ENCODE measurements at regions not wholly inside any gene's neighbourhood (a gene's known extent, or its start where the extent isn't known, plus 50 kb on each side); places are given as distances from the start of the nearest gene placed in this dataset.

- TF ChIP-seq CTCF (IDR thresholded peaks at IDR 0.05) = no peak
- TF ChIP-seq TCF7L2 (IDR thresholded peaks at IDR 0.05; ENCODE audit: low read depth, low read length) = no peak
Measured at GRCh38 chr22:47605441-47605840, 843.0 kb downstream of the TBC1D22A start.

All from Panc1 (cell line).